ENCODE measurements at regions not wholly inside any gene's neighbourhood (a gene's known extent, or its start where the extent isn't known, plus 50 kb on each side); places are given as distances from the start of the nearest gene placed in this dataset.

- H3K27me3 Mint-ChIP-seq (ENCODE audit: insufficient read depth, unreplicated experiment), result no peaks in the 10 kb centered on the region
- H3K27ac Mint-ChIP-seq (ENCODE audit: low read depth, unreplicated experiment), result no peak overlapping the region
- CTCF ChIA-PET, result interaction anchor here (0.7 to 1.2 kb wide), 2 partner anchors 189 to 215 kb away, joined by 3 to 7 read pairs; no protein-coding TSS in a partner anchor
- intact Hi-C loops (cut with micrococcal nuclease), result no loop called here
- POLR2A ChIA-PET, result no interaction called here
- DNase-seq (ENCODE audit: unreplicated experiment), result no peak
- H3K4me3 Mint-ChIP-seq (ENCODE audit: unreplicated experiment), result no peak overlapping the region
- TF ChIP-seq CTCF (IDR thresholded peaks at IDR 0.05; ENCODE audit: unreplicated experiment), result no peak
- no peaks in the 10 kb centered on the region for H3K36me3 Mint-ChIP-seq (ENCODE audit: insufficient read depth, unreplicated experiment)
- H3K9me3 Mint-ChIP-seq (ENCODE audit: unreplicated experiment), result no peaks in the 10 kb centered on the region
- H3K4me1 Mint-ChIP-seq (ENCODE audit: insufficient read depth, unreplicated experiment), result no peaks in the 10 kb centered on the region
- no TSS peak for BruUV-seq (replicated peaks)
These were observed 213.8 kb upstream of the JUN start for GRCh38 chr1:58997637-58998036.

DNA sequence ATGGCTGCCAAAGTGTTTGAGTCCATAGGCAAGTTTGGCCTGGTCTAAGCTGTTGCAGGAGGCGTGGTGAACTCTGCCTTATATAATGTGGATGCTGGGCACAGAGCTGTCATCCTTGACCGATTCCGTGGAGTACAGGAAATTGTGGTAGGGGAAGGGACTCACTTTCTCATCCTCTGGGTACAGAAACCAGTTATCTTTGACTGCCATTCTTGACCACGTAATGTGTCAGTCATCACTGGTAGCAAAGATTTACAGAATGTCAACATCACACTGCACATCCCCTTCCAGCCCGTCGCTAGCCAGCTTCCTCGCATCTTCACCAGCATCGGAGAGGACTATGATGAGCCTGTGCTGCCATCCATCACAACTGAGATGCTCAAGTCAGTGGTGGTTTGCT, 215.8 kb upstream of the JUN start:
- no peaks in the 10 kb centered on the region for H3K36me3 Mint-ChIP-seq (ENCODE audit: insufficient read depth, unreplicated experiment)
- intact Hi-C loops (cut with micrococcal nuclease), result no loop called here
- no peaks in the 10 kb centered on the region for H3K9me3 Mint-ChIP-seq (ENCODE audit: unreplicated experiment)
- no peak for TF ChIP-seq CTCF (IDR thresholded peaks at IDR 0.05; ENCODE audit: unreplicated experiment)
- H3K4me1 Mint-ChIP-seq (ENCODE audit: insufficient read depth, unreplicated experiment), result no peaks in the 10 kb centered on the region
- no peak overlapping the region for H3K4me3 Mint-ChIP-seq (ENCODE audit: unreplicated experiment)
- no peak for DNase-seq (ENCODE audit: unreplicated experiment)
- ChIA-PET CTCF (interaction anchor here (0.7 to 1.3 kb wide), 2 partner anchors 14 to 710 kb away, joined by 3 to 4 read pairs; no protein-coding TSS in a partner anchor), POLR2A (interaction anchor here (0.7 kb wide), 1 partner anchor 78 kb away, joined by 3 read pairs; no protein-coding TSS in a partner anchor)
- H3K27me3 Mint-ChIP-seq (ENCODE audit: insufficient read depth, unreplicated experiment), result no peaks in the 10 kb centered on the region
- H3K27ac Mint-ChIP-seq (ENCODE audit: low read depth, unreplicated experiment), result no peak overlapping the region
- BruUV-seq (replicated peaks), result no TSS peak

GRCh38 chr1:59004755-59005154, 220.9 kb upstream of the JUN start:
- no peak for DNase-seq (ENCODE audit: unreplicated experiment)
- Mint-ChIP-seq H3K9me3 (ENCODE audit: unreplicated experiment) (no peaks in the 10 kb centered on the region), H3K27ac (ENCODE audit: low read depth, unreplicated experiment) (no peak overlapping the region), H3K4me1 (ENCODE audit: insufficient read depth, unreplicated experiment) (no peaks in the 10 kb centered on the region), H3K36me3 (ENCODE audit: insufficient read depth, unreplicated experiment) (no peaks in the 10 kb centered on the region), H3K4me3 (ENCODE audit: unreplicated experiment) (no peak overlapping the region), H3K27me3 (ENCODE audit: insufficient read depth, unreplicated experiment) (no peaks in the 10 kb centered on the region)
- no peak for TF ChIP-seq CTCF (IDR thresholded peaks at IDR 0.05; ENCODE audit: unreplicated experiment)
- ChIA-PET POLR2A (no interaction called here), CTCF (no interaction called here)
- BruUV-seq (replicated peaks), result no TSS peak
- intact Hi-C loops (cut with micrococcal nuclease), result no loop called here

- H3K4me3 Mint-ChIP-seq (ENCODE audit: unreplicated experiment), result no peak overlapping the region
- H3K27ac Mint-ChIP-seq (ENCODE audit: low read depth, unreplicated experiment), result no peak overlapping the region
- no peaks in the 10 kb centered on the region for H3K4me1 Mint-ChIP-seq (ENCODE audit: insufficient read depth, unreplicated experiment)
- no peak for TF ChIP-seq CTCF (IDR thresholded peaks at IDR 0.05; ENCODE audit: unreplicated experiment)
- no peaks in the 10 kb centered on the region for H3K9me3 Mint-ChIP-seq (ENCODE audit: unreplicated experiment)
- DNase-seq (ENCODE audit: unreplicated experiment), result no peak
- H3K36me3 Mint-ChIP-seq (ENCODE audit: insufficient read depth, unreplicated experiment), result no peaks in the 10 kb centered on the region
- no peaks in the 10 kb centered on the region for H3K27me3 Mint-ChIP-seq (ENCODE audit: insufficient read depth, unreplicated experiment)
- intact Hi-C loops (cut with micrococcal nuclease), result no loop called here
- BruUV-seq (replicated peaks), result no TSS peak
- ChIA-PET CTCF (no interaction called here), POLR2A (no interaction called here)
These were observed 221.8 kb upstream of the JUN start for GRCh38 chr1:59005491-59006288.
